PC-3 (cell line): ENCODE measurements at regions not wholly inside any gene's neighbourhood (a gene's known extent, or its start where the extent isn't known, plus 50 kb on each side); places are given as distances from the start of the nearest gene placed in this dataset.

Experiments used
- CTCF ChIP-seq: fragments of 300-600 bp; sonication (generic); conservative IDR thresholded peaks from 2 replicates; pipeline ENCODE4 v1.5.1; 2017; ENCODE audit warnings: antibody characterized with exemption, low read depth, mild to moderate bottlenecking, low read length
- EZH2 ChIP-seq: fragments of 300-600 bp; sonication (generic); IDR thresholded peaks from one replicate; pipeline ENCODE4 v1.6.1; 2017; ENCODE audit warnings: antibody characterized with exemption, mild to moderate bottlenecking, low read length; ENCODE audit not compliant: unreplicated experiment

- TF ChIP-seq CTCF (no peak), EZH2 (no peak)
These were observed 513.1 kb downstream of the MIAT start for GRCh38 chr22:27170491-27170890.
